ENCODE measurements at regions not wholly inside any gene's neighbourhood (a gene's known extent, or its start where the extent isn't known, plus 50 kb on each side); places are given as distances from the start of the nearest gene placed in this dataset.
"Not testable (repeated sequence)": the region's sequence is repeated elsewhere in the genome, so short reads cannot be mapped to it uniquely, and the experiment has no call there.

DNA sequence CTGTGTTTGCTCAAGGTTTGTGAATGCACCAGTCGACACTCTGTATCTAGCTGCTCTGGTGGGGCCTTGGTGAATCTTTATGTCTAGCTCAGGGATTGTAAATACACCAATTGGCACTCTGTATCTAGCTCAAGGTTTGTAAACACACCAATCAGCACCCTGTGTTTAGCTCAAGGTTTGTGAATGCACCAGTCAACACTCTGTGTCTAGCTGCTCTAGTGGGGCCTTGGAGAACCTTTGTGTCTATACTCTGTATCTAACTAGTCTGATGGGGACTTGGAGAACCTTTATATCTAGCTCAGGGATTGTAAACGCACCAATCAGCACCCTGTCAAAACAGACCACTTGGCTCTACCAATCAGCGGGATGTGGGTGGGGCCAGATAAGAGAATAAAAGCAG, 61.3 kb upstream of the DHRS4 start:
- TF ChIP-seq, protein P1, sequence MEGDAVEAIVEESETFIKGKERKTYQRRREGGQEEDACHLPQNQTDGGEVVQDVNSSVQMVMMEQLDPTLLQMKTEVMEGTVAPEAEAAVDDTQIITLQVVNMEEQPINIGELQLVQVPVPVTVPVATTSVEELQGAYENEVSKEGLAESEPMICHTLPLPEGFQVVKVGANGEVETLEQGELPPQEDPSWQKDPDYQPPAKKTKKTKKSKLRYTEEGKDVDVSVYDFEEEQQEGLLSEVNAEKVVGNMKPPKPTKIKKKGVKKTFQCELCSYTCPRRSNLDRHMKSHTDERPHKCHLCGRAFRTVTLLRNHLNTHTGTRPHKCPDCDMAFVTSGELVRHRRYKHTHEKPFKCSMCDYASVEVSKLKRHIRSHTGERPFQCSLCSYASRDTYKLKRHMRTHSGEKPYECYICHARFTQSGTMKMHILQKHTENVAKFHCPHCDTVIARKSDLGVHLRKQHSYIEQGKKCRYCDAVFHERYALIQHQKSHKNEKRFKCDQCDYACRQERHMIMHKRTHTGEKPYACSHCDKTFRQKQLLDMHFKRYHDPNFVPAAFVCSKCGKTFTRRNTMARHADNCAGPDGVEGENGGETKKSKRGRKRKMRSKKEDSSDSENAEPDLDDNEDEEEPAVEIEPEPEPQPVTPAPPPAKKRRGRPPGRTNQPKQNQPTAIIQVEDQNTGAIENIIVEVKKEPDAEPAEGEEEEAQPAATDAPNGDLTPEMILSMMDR (IDR thresholded peaks at IDR 0.05), result not testable (repeated sequence)
- not testable (repeated sequence) for TF ChIP-seq POLR2A (IDR thresholded peaks at IDR 0.05)
